IMR-90 (cell line): ENCODE measurements at regions not wholly inside any gene's neighbourhood (a gene's known extent, or its start where the extent isn't known, plus 50 kb on each side); places are given as distances from the start of the nearest gene placed in this dataset.

Experiments used
- ATAC-seq: fragments of 200-7000 bp; cut with Tn5 transposase; 2 replicates; pipeline ENCODE4 v1.9.1; 2020; ENCODE audit warnings: low read depth, mild to moderate bottlenecking, moderate library complexity
- BruUV-seq: library from RNA; stranded (reverse); fragments of 400-500 nt; replicated peaks from 2 replicates; lab custom pipeline; 2021; lab: Mats Ljungman, UMichigan
- CTCF ChIA-PET: fragments of 300-600 bp; formaldehyde crosslinking; extraction: SDS; loops from one replicate; lab custom pipeline; 2021; ENCODE audit warnings: antibody characterized with exemption; lab: Yijun Ruan, JAX
- POLR2A ChIA-PET: fragments of 300-600 bp; sonication (Branson Sonifier 250); formaldehyde crosslinking; loops from one replicate; lab custom pipeline; 2022; ENCODE audit warnings: antibody characterized with exemption; ENCODE audit not compliant: unreplicated experiment; lab: Charles Lee
- DNase-seq: peaks from one replicate; pipeline ENCODE4 v3.0.0; 2013
- H2AFZ ChIP-seq: replicated peaks from 2 replicates; pipeline ENCODE3; 2013; ENCODE audit warnings: low read length, mild to moderate bottlenecking; ENCODE audit not compliant: poor library complexity
- H2AK5ac ChIP-seq: 2 replicates; pipeline ENCODE4 v1.6.1; 2013; ENCODE audit warnings: low read depth, low read length, inconsistent platforms
- H2AK9ac ChIP-seq: replicated peaks from 2 replicates; pipeline ENCODE3; 2013; ENCODE audit warnings: mild to moderate bottlenecking, low read depth, low read length, moderate library complexity; ENCODE audit not compliant: poor library complexity
- H2BK120ac ChIP-seq: 2 replicates; pipeline ENCODE4 v1.6.1; 2013; ENCODE audit warnings: low read depth, low read length, inconsistent platforms
- H2BK15ac ChIP-seq: 3 replicates; pipeline ENCODE4 v1.6.1; 2013; ENCODE audit warnings: low read depth, low read length, inconsistent platforms
- H2BK20ac ChIP-seq: 2 replicates; pipeline ENCODE4 v1.6.1; 2013; ENCODE audit warnings: low read depth, mild to moderate bottlenecking, inconsistent platforms, low read length, moderate library complexity
- H2BK5ac ChIP-seq: 2 replicates; pipeline ENCODE4 v1.6.1; 2013; ENCODE audit warnings: mild to moderate bottlenecking, low read depth, low read length, inconsistent platforms; ENCODE audit not compliant: poor library complexity, severe bottlenecking
- H3K14ac ChIP-seq: replicated peaks from 2 replicates; pipeline ENCODE4 v1.6.1; 2013; ENCODE audit warnings: low read depth, low read length, inconsistent platforms
- H3K18ac ChIP-seq: 2 replicates; pipeline ENCODE4 v1.6.1; 2013; ENCODE audit warnings: low read depth, low read length, control low read depth
- H3K23ac ChIP-seq: 2 replicates; pipeline ENCODE4 v1.6.1; 2013; ENCODE audit warnings: low read depth, low read length, inconsistent platforms
- H3K27ac ChIP-seq: 2 replicates; pipeline ENCODE4 v1.5.1; 2013; ENCODE audit warnings: mild to moderate bottlenecking, control low read depth, low read length; ENCODE audit not compliant: insufficient read depth
- H3K27me3 ChIP-seq: 2 replicates; pipeline ENCODE4 v1.6.1; 2013; ENCODE audit warnings: low read length; ENCODE audit not compliant: control insufficient read depth, insufficient read depth
- H3K36me3 ChIP-seq: 2 replicates; pipeline ENCODE4 v1.6.1; 2013; ENCODE audit warnings: low read length, mixed read lengths; ENCODE audit not compliant: control insufficient read depth, insufficient read depth
- H3K4ac ChIP-seq: 2 replicates; pipeline ENCODE4 v1.6.1; 2013; ENCODE audit warnings: low read depth, low read length, inconsistent platforms
- H3K4me1 ChIP-seq: 2 replicates; pipeline ENCODE4 v1.6.1; 2013; ENCODE audit warnings: low read length, mixed read lengths; ENCODE audit not compliant: control insufficient read depth, insufficient read depth
- H3K4me2 ChIP-seq: 2 replicates; pipeline ENCODE4 v1.6.1; 2013; ENCODE audit warnings: low read depth, mild to moderate bottlenecking, control low read depth, low read length, moderate library complexity
- H3K4me3 ChIP-seq: 2 replicates; pipeline ENCODE4 v1.5.1; 2013; ENCODE audit warnings: low read depth, mild to moderate bottlenecking, control low read depth, low read length, moderate library complexity; ENCODE audit not compliant: insufficient read depth
- H3K56ac ChIP-seq: 2 replicates; pipeline ENCODE4 v1.6.1; 2013; ENCODE audit warnings: low read length, inconsistent platforms; ENCODE audit not compliant: insufficient read depth; ENCODE audit errors: extremely low read depth
- H3K79me1 ChIP-seq, 2 experiments: 2 replicates each; pipeline ENCODE4 v1.6.1; 2013; ENCODE audit warnings: low read length in 2 of 2, inconsistent platforms in 1 of 2, low read depth in 1 of 2
- H3K9ac ChIP-seq: 2 replicates; pipeline ENCODE4 v1.6.1; 2013; ENCODE audit warnings: low read depth, low read length, control low read depth
- H3K9me1 ChIP-seq: 2 replicates; pipeline ENCODE4 v1.6.1; 2013; ENCODE audit warnings: low read length, inconsistent platforms; ENCODE audit not compliant: insufficient read depth
- H3K9me3 ChIP-seq: 2 replicates; pipeline ENCODE4 v1.6.1; 2013; ENCODE audit warnings: low read length; ENCODE audit not compliant: control insufficient read depth, insufficient read depth
- H4K20me1 ChIP-seq: 2 replicates; pipeline ENCODE4 v1.6.1; 2013; ENCODE audit warnings: low read length, inconsistent platforms; ENCODE audit not compliant: insufficient read depth
- H4K5ac ChIP-seq: 2 replicates; pipeline ENCODE4 v1.6.1; 2013; ENCODE audit warnings: mild to moderate bottlenecking, low read depth, low read length, control low read depth
- H4K8ac ChIP-seq, 2 experiments: 2 replicates each; pipeline ENCODE4 v1.6.1; 2013; ENCODE audit warnings: low read depth in 2 of 2, low read length in 2 of 2, control low read depth in 1 of 2, inconsistent platforms in 1 of 2
- H4K91ac ChIP-seq: 2 replicates; pipeline ENCODE4 v1.6.1; 2013; ENCODE audit warnings: low read depth, low read length, inconsistent platforms; ENCODE audit not compliant: insufficient read depth
- RAD21 ChIP-seq: IDR thresholded peaks from 2 replicates; pipeline ENCODE4 v1.6.1; 2012; ENCODE audit warnings: low read length, improper control_type of control experiment
- WGBS, 2 experiments: methylation state at CpG; one replicate each; pipeline versions ENCODE4 v1.1.5 to v1.1.7; 2013; ENCODE audit warnings: missing lambda C conversion rate in 2 of 2; ENCODE audit not compliant: insufficient read length in 1 of 2; ENCODE audit errors: extremely low coverage in 2 of 2; 5-methylcytosine and 5-hydroxymethylcytosine counted together
- dilution Hi-C: fragments of 300-500 bp; cut with HindIII; formaldehyde crosslinking; loops from one replicate; pipeline ENCODE4 v1.14.3; 2018; ENCODE audit warnings: low sequenced_read_pairs; ENCODE audit not compliant: unreplicated experiment
- in situ Hi-C: fragments of 300-500 bp; cut with MboI; formaldehyde crosslinking; loops from 3 replicates; pipeline ENCODE4 v1.14.3; 2019; ENCODE audit warnings: low sequenced_read_pairs, inconsistent platforms, mixed read lengths
- intact Hi-C: fragments of 100-400 bp; cut with micrococcal nuclease; formaldehyde crosslinking; loops from 2 replicates; pipeline ENCODE4 v1.10.0; 2022

DNA sequence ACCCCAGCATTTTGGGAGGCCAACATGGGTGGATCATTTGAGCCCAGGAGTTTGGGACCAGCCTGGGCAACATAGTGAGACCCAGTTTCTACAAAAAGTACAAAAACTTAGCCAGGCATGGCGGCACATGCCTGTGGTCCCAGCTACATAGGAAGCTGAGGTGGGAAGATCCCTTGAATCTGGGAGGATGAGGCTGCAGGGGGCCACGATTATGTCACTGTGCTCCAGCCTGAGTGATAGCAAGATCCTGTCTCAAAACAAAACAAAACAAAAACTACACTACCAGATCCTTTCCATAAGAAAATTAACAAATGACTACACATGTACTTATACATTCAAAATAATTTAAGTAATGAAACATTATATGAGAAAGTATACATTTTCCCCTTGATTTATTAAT is 116.4 kb upstream of the KLF6 start:
- no TSS peak for BruUV-seq
- H3K79me1 ChIP-seq, result peaks cover 0 to 4% of the 10 kb centered on the region in 2 experiments; a peak in 1 of 4 replicates
- no peak for ATAC-seq
- H3K9me1 ChIP-seq, result peaks cover 3% of the 10 kb centered on the region
- ChIA-PET POLR2A (interaction anchor here (0.6 kb wide), 1 partner anchor 9 kb away, joined by 4 read pairs; no protein-coding TSS in a partner anchor), CTCF (no interaction called here)
- no CpG with 5 or more reads among the region's 2 CpGs for WGBS, 2 experiments
- no peak overlapping the region for H3K4me3 ChIP-seq
- no peak overlapping the region for H3K23ac ChIP-seq
- H3K4me1 ChIP-seq, result peaks cover 9% of the 10 kb centered on the region
- H3K27me3 ChIP-seq, result no peaks in the 10 kb centered on the region
- intact Hi-C loops, result loop anchor here (10.0 kb wide), 1 partner anchor 753 kb away; no protein-coding TSS in a partner anchor
- no peak overlapping the region; the same call in 1 of the 2 replicates for H2BK120ac ChIP-seq
- no peak overlapping the region for H4K8ac ChIP-seq
- no peak overlapping the region for H3K9ac ChIP-seq
- no peaks in the 10 kb centered on the region for H3K9me3 ChIP-seq
- no peak overlapping the region for H3K4me2 ChIP-seq
- H3K18ac ChIP-seq, result no peak overlapping the region
- no peak overlapping the region for H2AK9ac ChIP-seq
- no peak overlapping the region for H3K56ac ChIP-seq
- 0 out of 3 replicates have a peak overlapping the region, but pooled peaks have one; percentile 50 for H2BK15ac ChIP-seq
- no peak overlapping the region for H2AFZ ChIP-seq
- H3K4ac ChIP-seq, result peak overlapping the region; percentile 23; the same call in 1 of the 2 replicates
- no peak overlapping the region for H3K14ac ChIP-seq
- no peak overlapping the region for H4K5ac ChIP-seq
- dilution Hi-C loops, result no loop called here
- H2BK5ac ChIP-seq, result no peak overlapping the region
- H3K27ac ChIP-seq, result no peak overlapping the region
- no peak for DNase-seq
- peak overlapping the region; percentile 61; the same call in 1 of the 2 replicates for H2BK20ac ChIP-seq
- no peak for TF ChIP-seq RAD21
- H4K20me1 ChIP-seq, result no peaks in the 10 kb centered on the region
- 0 out of 2 replicates have a peak overlapping the region, but pooled peaks have one; percentile 4 for H4K91ac ChIP-seq
- in situ Hi-C loops, result loop anchor here (25.0 kb wide), 1 partner anchor 861 kb away; no protein-coding TSS in a partner anchor
- no peaks in the 10 kb centered on the region for H3K36me3 ChIP-seq
- peak overlapping the region; percentile 40; the same call in 1 of the 2 replicates for H2AK5ac ChIP-seq
